AG09309 (cell line): ENCODE measurements at regions not wholly inside any gene's neighbourhood (a gene's known extent, or its start where the extent isn't known, plus 50 kb on each side); places are given as distances from the start of the nearest gene placed in this dataset.
A peak's percentile ranks its signal among the peaks of the same experiment; 100 is the strongest.

Source experiments
- DNase-seq: peaks from one replicate; pipeline ENCODE4 v3.0.0-alpha.2; 2010; ENCODE audit warnings: low read depth
- H3K4me3 ChIP-seq: 2 replicates; pipeline ENCODE4 v1.5.1; 2011; ENCODE audit warnings: mild to moderate bottlenecking, low read depth, low read length, moderate library complexity; ENCODE audit not compliant: control insufficient read depth
- CTCF ChIP-seq: IDR thresholded peaks from 2 replicates; pipeline ENCODE4 v1.5.1; 2011; ENCODE audit warnings: mild to moderate bottlenecking, low read depth, low read length, inconsistent platforms; ENCODE audit not compliant: insufficient read depth, control insufficient read depth; ENCODE audit errors: missing control alignments

- H3K4me3 ChIP-seq, result no peak overlapping the region
- DNase-seq, result no peak
- no peak for TF ChIP-seq CTCF
These were observed 96.8 kb upstream of the USP15 start for GRCh38 chr12:62163368-62163767.

- H3K4me3 ChIP-seq, result no peak overlapping the region
- DNase-seq, result no peak
- no peak for TF ChIP-seq CTCF
These were observed 96.2 kb upstream of the USP15 start for GRCh38 chr12:62164036-62164435.

- no peak for DNase-seq
- no peak overlapping the region for H3K4me3 ChIP-seq
- no peak for TF ChIP-seq CTCF
These were observed 93.7 kb upstream of the USP15 start for GRCh38 chr12:62166525-62166924.

GRCh38 chr12:62168411-62168810 is 91.8 kb upstream of the USP15 start:
- H3K4me3 ChIP-seq, result no peak overlapping the region
- no peak for DNase-seq
- no peak for TF ChIP-seq CTCF

GRCh38 chr12:62170241-62170640 is 90.0 kb upstream of the USP15 start:
- DNase-seq, result no peak
- TF ChIP-seq CTCF, result no peak
- no peak overlapping the region for H3K4me3 ChIP-seq

GRCh38 chr12:62190689-62191490 is 69.3 kb upstream of the USP15 start:
- H3K4me3 ChIP-seq, result peak overlapping the region; percentile 9
- TF ChIP-seq CTCF, result no peak
- DNase-seq, result no peak

GRCh38 chr12:62191491-62192179 is 68.6 kb upstream of the USP15 start:
- TF ChIP-seq CTCF, result no peak
- no peak for DNase-seq

More at GRCh38 chr12:62191491-62192179, 68.6 kb upstream of the USP15 start:
- H3K4me3 ChIP-seq, result peak overlapping the region; percentile 27
